Stimulated activated effector memory CD8-positive, alpha-beta T cell treated with anti-CD3 and anti-CD28 coated beads, Interleukin-12 subunit alpha, Interleukin-12 subunit beta, amount 100 ng/mL, for 72 hours (primary cell): ENCODE measurements at regions not wholly inside any gene's neighbourhood (a gene's known extent, or its start where the extent isn't known, plus 50 kb on each side); places are given as distances from the start of the nearest gene placed in this dataset.

ENCODE experiments used
- ATAC-seq: fragments of 150-1000 bp; cut with Tn5 transposase; 2 replicates; pipeline ENCODE4 v1.10.0; 2021
- DNase-seq, 2 donors: peaks; one replicate each; pipeline ENCODE4 v3.0.0; 2021 to 2022; ENCODE audit warnings: low spot score in 2 of 2
- H3K27ac Mint-ChIP-seq: one replicate; pipeline ENCODE4 v1.8.0; 2022; ENCODE audit warnings: mild to moderate bottlenecking, mixed read lengths
- H3K36me3 Mint-ChIP-seq: one replicate; pipeline ENCODE4 v1.8.0; 2022; ENCODE audit warnings: mild to moderate bottlenecking, mixed read lengths
- H3K4me1 Mint-ChIP-seq: one replicate; pipeline ENCODE4 v1.8.0; 2022; ENCODE audit warnings: mixed read lengths
- H3K4me3 Mint-ChIP-seq: one replicate; pipeline ENCODE4 v1.8.0; 2022; ENCODE audit warnings: mild to moderate bottlenecking, mixed read lengths
- H3K9me3 Mint-ChIP-seq: one replicate; pipeline ENCODE4 v1.8.0; 2022; ENCODE audit warnings: mixed read lengths

- DNase-seq (no peak), ATAC-seq (no peak)
- Mint-ChIP-seq H3K27ac (no peak overlapping the region), H3K4me3 (no peak overlapping the region), H3K4me1 (no peaks in the 10 kb centered on the region), H3K36me3 (no peaks in the 10 kb centered on the region), H3K9me3 (peaks cover 23% of the 10 kb centered on the region)
These were observed 1112.7 kb upstream of the TENM4 start for GRCh38 chr11:80553565-80553964.

- Mint-ChIP-seq H3K27ac (no peak overlapping the region), H3K4me3 (no peak overlapping the region), H3K9me3 (peaks cover 9% of the 10 kb centered on the region), H3K36me3 (no peaks in the 10 kb centered on the region), H3K4me1 (no peaks in the 10 kb centered on the region)
- DNase-seq (no peak), ATAC-seq (no peak)
These were observed 1101.9 kb upstream of the TENM4 start for GRCh38 chr11:80542704-80543103.

- Mint-ChIP-seq H3K36me3 (no peaks in the 10 kb centered on the region), H3K4me3 (no peak overlapping the region), H3K4me1 (no peaks in the 10 kb centered on the region), H3K9me3 (peaks cover 14% of the 10 kb centered on the region), H3K27ac (no peak overlapping the region)
- DNase-seq (no peak), ATAC-seq (no peak)
These were observed 1097.2 kb upstream of the TENM4 start for GRCh38 chr11:80538040-80538439.

GRCh38 chr11:80533463-80533862 lies 1092.6 kb upstream of the TENM4 start:
- ATAC-seq (no peak), DNase-seq (no peak)
- no peaks in the 10 kb centered on the region for H3K4me1 Mint-ChIP-seq
- peaks cover 18% of the 10 kb centered on the region for H3K9me3 Mint-ChIP-seq
- no peaks in the 10 kb centered on the region for H3K36me3 Mint-ChIP-seq
- no peak overlapping the region for H3K4me3 Mint-ChIP-seq
- no peak overlapping the region for H3K27ac Mint-ChIP-seq

- Mint-ChIP-seq H3K36me3 (no peaks in the 10 kb centered on the region), H3K9me3 (peaks cover 18% of the 10 kb centered on the region), H3K4me3 (no peak overlapping the region), H3K27ac (no peak overlapping the region), H3K4me1 (no peaks in the 10 kb centered on the region)
- no peak for DNase-seq
- no peak for ATAC-seq
These were observed 1091.9 kb upstream of the TENM4 start for GRCh38 chr11:80532633-80533232.

GRCh38 chr11:80529726-80530125 lies 1088.9 kb upstream of the TENM4 start:
- H3K9me3 Mint-ChIP-seq: peaks cover 20% of the 10 kb centered on the region
- ATAC-seq (no peak), DNase-seq (no peak)
- H3K4me1 Mint-ChIP-seq: no peaks in the 10 kb centered on the region
- no peak overlapping the region for H3K27ac Mint-ChIP-seq
- no peaks in the 10 kb centered on the region for H3K36me3 Mint-ChIP-seq
- H3K4me3 Mint-ChIP-seq: no peak overlapping the region

GRCh38 chr11:80525663-80526405 lies 1085.0 kb upstream of the TENM4 start:
- no peak overlapping the region for H3K27ac Mint-ChIP-seq
- DNase-seq (no peak), ATAC-seq (no peak)
- no peaks in the 10 kb centered on the region for H3K36me3 Mint-ChIP-seq
- H3K4me1 Mint-ChIP-seq: no peaks in the 10 kb centered on the region
- peaks cover 14% of the 10 kb centered on the region for H3K9me3 Mint-ChIP-seq
- H3K4me3 Mint-ChIP-seq: no peak overlapping the region

- H3K27ac Mint-ChIP-seq: no peak overlapping the region
- ATAC-seq: no peak
- no peaks in the 10 kb centered on the region for H3K36me3 Mint-ChIP-seq
- DNase-seq: no peak
- H3K9me3 Mint-ChIP-seq: peaks cover 14% of the 10 kb centered on the region
- no peaks in the 10 kb centered on the region for H3K4me1 Mint-ChIP-seq
- no peak overlapping the region for H3K4me3 Mint-ChIP-seq
These were observed 1083.5 kb upstream of the TENM4 start for GRCh38 chr11:80524349-80524748.

- peaks cover 7% of the 10 kb centered on the region for H3K9me3 Mint-ChIP-seq
- ATAC-seq (no peak), DNase-seq (no peak)
- no peak overlapping the region for H3K4me3 Mint-ChIP-seq
- no peak overlapping the region for H3K27ac Mint-ChIP-seq
- no peaks in the 10 kb centered on the region for H3K4me1 Mint-ChIP-seq
- no peaks in the 10 kb centered on the region for H3K36me3 Mint-ChIP-seq
These were observed 1082.2 kb upstream of the TENM4 start for GRCh38 chr11:80523057-80523456.

GRCh38 chr11:80521592-80521991 lies 1080.8 kb upstream of the TENM4 start:
- no peak for DNase-seq
- H3K27ac Mint-ChIP-seq: no peak overlapping the region
- no peak for ATAC-seq
- peaks cover 11% of the 10 kb centered on the region for H3K9me3 Mint-ChIP-seq
- H3K4me1 Mint-ChIP-seq: no peaks in the 10 kb centered on the region
- H3K36me3 Mint-ChIP-seq: no peaks in the 10 kb centered on the region
- no peak overlapping the region for H3K4me3 Mint-ChIP-seq

GRCh38 chr11:80520507-80520887 lies 1079.7 kb upstream of the TENM4 start:
- no peak for ATAC-seq

GRCh38 chr11:80519596-80520506 lies 1079.0 kb upstream of the TENM4 start:
- Mint-ChIP-seq H3K4me3 (no peak overlapping the region), H3K4me1 (no peaks in the 10 kb centered on the region), H3K9me3 (peaks cover 8% of the 10 kb centered on the region), H3K36me3 (no peaks in the 10 kb centered on the region), H3K27ac (no peak overlapping the region)
- DNase-seq (no peak), ATAC-seq (no peak)

More at GRCh38 chr11:80520507-80520887, 1079.7 kb upstream of the TENM4 start:
- Mint-ChIP-seq H3K9me3 (peaks cover 9% of the 10 kb centered on the region), H3K36me3 (no peaks in the 10 kb centered on the region), H3K4me3 (no peak overlapping the region), H3K4me1 (no peaks in the 10 kb centered on the region), H3K27ac (no peak overlapping the region)
- DNase-seq: no peak

- ATAC-seq (no peak), DNase-seq (no peak)
- Mint-ChIP-seq H3K36me3 (no peaks in the 10 kb centered on the region), H3K27ac (no peak overlapping the region), H3K9me3 (peaks cover 15% of the 10 kb centered on the region), H3K4me1 (no peaks in the 10 kb centered on the region), H3K4me3 (no peak overlapping the region)
These were observed 1076.9 kb upstream of the TENM4 start for GRCh38 chr11:80517701-80518100.

- ATAC-seq: no peak
- Mint-ChIP-seq H3K27ac (no peak overlapping the region), H3K9me3 (peaks cover 17% of the 10 kb centered on the region), H3K4me3 (no peak overlapping the region), H3K36me3 (no peaks in the 10 kb centered on the region), H3K4me1 (no peaks in the 10 kb centered on the region)
- DNase-seq: no peak
These were observed 1074.3 kb upstream of the TENM4 start for GRCh38 chr11:80515097-80515496.

GRCh38 chr11:80512491-80512890 lies 1071.7 kb upstream of the TENM4 start:
- DNase-seq (no peak), ATAC-seq (no peak)
- H3K4me1 Mint-ChIP-seq: no peaks in the 10 kb centered on the region
- no peaks in the 10 kb centered on the region for H3K36me3 Mint-ChIP-seq
- peaks cover 25% of the 10 kb centered on the region for H3K9me3 Mint-ChIP-seq
- no peak overlapping the region for H3K27ac Mint-ChIP-seq
- H3K4me3 Mint-ChIP-seq: no peak overlapping the region
